Calu3 (cell line): ENCODE measurements at regions not wholly inside any gene's neighbourhood (a gene's known extent, or its start where the extent isn't known, plus 50 kb on each side); places are given as distances from the start of the nearest gene placed in this dataset.

Source experiments
- BruUV-seq: library from RNA; stranded (reverse); fragments of 400-500 nt; replicated peaks from 2 replicates; lab custom pipeline; 2021; lab: Mats Ljungman, UMichigan
- CTCF ChIA-PET: fragments of 300-600 bp; sonication (Branson Sonifier 250); formaldehyde crosslinking; loops from one replicate; lab custom pipeline; 2022; ENCODE audit warnings: antibody characterized with exemption; lab: Charles Lee
- DNase-seq: peaks from one replicate; pipeline ENCODE4 v3.0.0; 2022
- H3K27ac Mint-ChIP-seq: one replicate; pipeline ENCODE4 v1.8.0; 2022; ENCODE audit warnings: mixed read lengths; ENCODE audit not compliant: unreplicated experiment
- H3K27me3 Mint-ChIP-seq: one replicate; pipeline ENCODE4 v1.8.0; 2022; ENCODE audit warnings: mixed read lengths; ENCODE audit not compliant: unreplicated experiment
- H3K36me3 Mint-ChIP-seq: one replicate; pipeline ENCODE4 v1.8.0; 2022; ENCODE audit warnings: mild to moderate bottlenecking, moderate library complexity, mixed read lengths; ENCODE audit not compliant: insufficient read depth, unreplicated experiment
- H3K4me1 Mint-ChIP-seq: one replicate; pipeline ENCODE4 v1.8.0; 2022; ENCODE audit warnings: mild to moderate bottlenecking, low read depth, mixed read lengths; ENCODE audit not compliant: unreplicated experiment
- H3K4me3 Mint-ChIP-seq: one replicate; pipeline ENCODE4 v1.8.0; 2022; ENCODE audit warnings: mild to moderate bottlenecking, low read depth, moderate library complexity, mixed read lengths; ENCODE audit not compliant: unreplicated experiment
- H3K9me3 Mint-ChIP-seq: one replicate; pipeline ENCODE4 v1.8.0; 2022; ENCODE audit warnings: low read depth, mixed read lengths; ENCODE audit not compliant: unreplicated experiment
- CTCF ChIP-seq: fragments of 200-600 bp; IDR thresholded peaks from one replicate; pipeline ENCODE4 v1.8.0; 2022; ENCODE audit warnings: antibody characterized with exemption; ENCODE audit not compliant: unreplicated experiment
- intact Hi-C: fragments of 100-400 bp; cut with micrococcal nuclease; formaldehyde crosslinking; loops from one replicate; pipeline ENCODE4 v1.10.0; 2022; ENCODE audit not compliant: unreplicated experiment

GRCh38 chr20:40291493-40292135 lies 397.4 kb downstream of the MAFB start:
- BruUV-seq = no TSS peak
- Mint-ChIP-seq H3K27me3 (peaks cover 51% of the 10 kb centered on the region), H3K27ac (no peak overlapping the region), H3K4me1 (no peaks in the 10 kb centered on the region), H3K4me3 (no peak overlapping the region), H3K9me3 (no peaks in the 10 kb centered on the region), H3K36me3 (no peaks in the 10 kb centered on the region)
- no peak for TF ChIP-seq CTCF
- DNase-seq = no peak
- intact Hi-C loops = no loop called here
- CTCF ChIA-PET = no interaction called here

GRCh38 chr20:40287683-40288082 lies 401.4 kb downstream of the MAFB start:
- BruUV-seq = no TSS peak
- peaks cover 71% of the 10 kb centered on the region for H3K27me3 Mint-ChIP-seq
- no peaks in the 10 kb centered on the region for H3K9me3 Mint-ChIP-seq
- CTCF ChIA-PET = no interaction called here
- DNase-seq = no peak
- no peaks in the 10 kb centered on the region for H3K36me3 Mint-ChIP-seq
- no peak overlapping the region for H3K27ac Mint-ChIP-seq
- TF ChIP-seq CTCF = no peak
- intact Hi-C loops = no loop called here
- H3K4me1 Mint-ChIP-seq = no peaks in the 10 kb centered on the region
- H3K4me3 Mint-ChIP-seq = no peak overlapping the region

- CTCF ChIA-PET = no interaction called here
- no peaks in the 10 kb centered on the region for H3K36me3 Mint-ChIP-seq
- H3K4me1 Mint-ChIP-seq = no peaks in the 10 kb centered on the region
- intact Hi-C loops = no loop called here
- TF ChIP-seq CTCF = no peak
- H3K9me3 Mint-ChIP-seq = no peaks in the 10 kb centered on the region
- H3K27ac Mint-ChIP-seq = no peak overlapping the region
- BruUV-seq = no TSS peak
- H3K27me3 Mint-ChIP-seq = peaks cover 71% of the 10 kb centered on the region
- H3K4me3 Mint-ChIP-seq = no peak overlapping the region
- DNase-seq = no peak
These were observed 402.0 kb downstream of the MAFB start for GRCh38 chr20:40286975-40287531.

GRCh38 chr20:40284611-40285010 lies 404.4 kb downstream of the MAFB start:
- Mint-ChIP-seq H3K4me1 (no peaks in the 10 kb centered on the region), H3K27ac (no peak overlapping the region), H3K9me3 (no peaks in the 10 kb centered on the region), H3K27me3 (peaks cover 85% of the 10 kb centered on the region), H3K36me3 (no peaks in the 10 kb centered on the region), H3K4me3 (no peak overlapping the region)
- no peak for DNase-seq
- BruUV-seq = no TSS peak
- no peak for TF ChIP-seq CTCF
- CTCF ChIA-PET = no interaction called here
- intact Hi-C loops = no loop called here
